WERI-Rb-1 (cell line): ENCODE measurements at regions not wholly inside any gene's neighbourhood (a gene's known extent, or its start where the extent isn't known, plus 50 kb on each side); places are given as distances from the start of the nearest gene placed in this dataset.

Experiments
- DNase-seq: peaks from one replicate; pipeline ENCODE4 v3.0.0-alpha.2; 2020
- H3K27ac ChIP-seq: fragments of 250-450 bp; sonication (Bioruptor Pico); 2 replicates; pipeline ENCODE4 v1.5.1; 2020; ENCODE audit warnings: mild to moderate bottlenecking, moderate library complexity
- H3K27me3 ChIP-seq: fragments of 250-450 bp; sonication (Bioruptor Pico); 2 replicates; pipeline ENCODE4 v1.5.1; 2021; ENCODE audit warnings: mild to moderate bottlenecking, low read depth, moderate library complexity; ENCODE audit not compliant: insufficient read depth, severe bottlenecking
- H3K36me3 ChIP-seq: fragments of 250-450 bp; sonication (Bioruptor Pico); 2 replicates; pipeline ENCODE4 v1.5.1; 2020; ENCODE audit warnings: mild to moderate bottlenecking, moderate library complexity
- H3K4me3 ChIP-seq: 2 replicates; pipeline ENCODE4 v1.5.1; 2011; ENCODE audit warnings: low read depth, mild to moderate bottlenecking, control low read depth, low read length
- H3K9me3 ChIP-seq: fragments of 250-450 bp; sonication (Bioruptor Pico); 2 replicates; pipeline ENCODE4 v1.5.1; 2021; ENCODE audit warnings: mild to moderate bottlenecking, moderate library complexity; ENCODE audit not compliant: severe bottlenecking
- TF ChIP-seq, protein P1 (sequence below): IDR thresholded peaks from 2 replicates; pipeline ENCODE4 v1.5.1; 2011; ENCODE audit warnings: low read depth, mild to moderate bottlenecking, control low read depth, inconsistent platforms, low read length

DNA sequence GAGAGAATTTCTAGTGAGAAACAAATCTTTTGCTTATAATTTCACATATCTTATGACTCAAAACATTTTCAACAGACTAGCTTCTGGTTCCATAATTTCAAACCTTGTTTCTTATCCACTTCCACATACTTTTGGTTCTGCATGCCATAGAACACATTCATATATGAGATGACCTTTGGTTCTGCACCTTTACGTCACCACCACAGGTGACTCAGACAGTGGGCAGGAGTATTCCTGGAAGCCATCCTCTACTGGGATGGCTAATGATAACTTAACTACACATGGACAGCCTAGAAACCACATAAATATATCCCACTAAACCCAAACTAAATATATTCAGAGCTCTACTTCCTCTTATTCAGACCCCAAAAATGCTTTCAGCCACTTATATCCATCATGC lies 133.3 kb downstream of the DCK start:
- Histone ChIP-seq H3K27me3 (no peaks in the 10 kb centered on the region), H3K9me3 (no peaks in the 10 kb centered on the region), H3K36me3 (no peaks in the 10 kb centered on the region), H3K27ac (no peak overlapping the region), H3K4me3 (no peak overlapping the region)
- TF ChIP-seq, protein P1, sequence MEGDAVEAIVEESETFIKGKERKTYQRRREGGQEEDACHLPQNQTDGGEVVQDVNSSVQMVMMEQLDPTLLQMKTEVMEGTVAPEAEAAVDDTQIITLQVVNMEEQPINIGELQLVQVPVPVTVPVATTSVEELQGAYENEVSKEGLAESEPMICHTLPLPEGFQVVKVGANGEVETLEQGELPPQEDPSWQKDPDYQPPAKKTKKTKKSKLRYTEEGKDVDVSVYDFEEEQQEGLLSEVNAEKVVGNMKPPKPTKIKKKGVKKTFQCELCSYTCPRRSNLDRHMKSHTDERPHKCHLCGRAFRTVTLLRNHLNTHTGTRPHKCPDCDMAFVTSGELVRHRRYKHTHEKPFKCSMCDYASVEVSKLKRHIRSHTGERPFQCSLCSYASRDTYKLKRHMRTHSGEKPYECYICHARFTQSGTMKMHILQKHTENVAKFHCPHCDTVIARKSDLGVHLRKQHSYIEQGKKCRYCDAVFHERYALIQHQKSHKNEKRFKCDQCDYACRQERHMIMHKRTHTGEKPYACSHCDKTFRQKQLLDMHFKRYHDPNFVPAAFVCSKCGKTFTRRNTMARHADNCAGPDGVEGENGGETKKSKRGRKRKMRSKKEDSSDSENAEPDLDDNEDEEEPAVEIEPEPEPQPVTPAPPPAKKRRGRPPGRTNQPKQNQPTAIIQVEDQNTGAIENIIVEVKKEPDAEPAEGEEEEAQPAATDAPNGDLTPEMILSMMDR: no peak
- DNase-seq: no peak

DNA sequence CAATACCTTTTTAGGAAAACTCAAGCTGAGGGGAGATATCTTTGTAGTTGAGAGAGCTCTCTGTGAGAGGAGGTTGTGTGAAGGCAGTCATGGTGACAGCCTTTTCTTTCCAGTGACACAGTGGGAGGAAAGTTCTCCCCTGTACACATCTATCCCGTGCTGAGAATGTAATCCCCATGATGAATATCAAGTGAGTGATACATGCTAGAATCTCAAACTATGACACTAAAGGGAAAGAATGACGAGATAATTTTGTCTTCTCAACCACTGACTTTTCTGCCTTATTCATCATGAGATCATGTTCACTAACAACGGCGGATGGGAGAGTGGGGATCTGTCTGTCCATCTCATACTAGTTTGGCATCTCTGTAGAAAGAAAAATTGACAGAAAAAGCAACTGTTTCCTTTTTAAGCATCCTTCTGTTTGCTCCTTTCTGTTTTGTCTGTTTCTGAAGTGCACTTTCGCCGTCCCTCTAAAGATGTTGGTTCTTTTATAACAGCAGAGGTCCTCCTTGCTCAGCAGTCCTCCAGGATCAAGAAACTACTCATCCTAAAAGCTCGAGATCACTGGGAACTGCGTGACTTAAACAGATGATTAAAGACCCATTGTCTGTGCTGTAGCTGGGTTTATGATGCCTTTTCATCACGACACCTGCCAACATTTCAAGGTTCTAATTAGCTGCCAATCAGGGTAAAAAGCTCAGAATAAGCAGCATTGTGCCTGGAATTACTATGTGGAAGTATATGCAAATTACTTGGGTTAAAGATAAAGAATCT lies 137.6 kb downstream of the DCK start:
- no peak overlapping the region for H3K27ac ChIP-seq
- peak; percentile 11 for DNase-seq

DNA sequence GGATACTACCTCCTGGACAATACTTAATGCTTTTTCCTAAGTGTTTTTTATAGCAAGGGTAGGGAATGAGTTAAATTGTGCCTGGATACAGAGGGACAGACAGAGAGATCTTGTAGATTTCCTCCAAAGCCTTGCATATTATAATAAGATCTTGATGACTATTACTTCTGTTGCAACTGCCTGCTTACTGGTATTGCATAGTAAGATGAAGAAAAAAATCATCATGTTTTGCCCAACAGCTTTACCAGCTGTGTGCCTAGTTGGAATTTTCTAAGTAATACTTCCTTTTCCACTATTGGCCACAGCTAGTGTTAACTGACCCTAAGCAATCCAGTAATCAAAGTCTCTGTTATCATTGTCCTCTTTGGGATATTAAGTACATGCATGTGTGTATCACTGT lies 139.0 kb downstream of the DCK start:
- Histone ChIP-seq H3K27me3 (no peaks in the 10 kb centered on the region), H3K4me3 (no peak overlapping the region), H3K27ac (no peak overlapping the region), H3K9me3 (no peaks in the 10 kb centered on the region), H3K36me3 (no peaks in the 10 kb centered on the region)
- TF ChIP-seq, protein P1: no peak
- DNase-seq: no peak

More for the DNA sequence above, 137.6 kb downstream of the DCK start:
- Histone ChIP-seq H3K36me3 (no peaks in the 10 kb centered on the region), H3K9me3 (no peaks in the 10 kb centered on the region), H3K27me3 (no peaks in the 10 kb centered on the region), H3K4me3 (no peak overlapping the region)
- TF ChIP-seq, protein P1: no peak

GRCh38 chr4:71133491-71133890 lies 140.0 kb downstream of the DCK start:
- Histone ChIP-seq H3K27me3 (no peaks in the 10 kb centered on the region), H3K27ac (no peak overlapping the region), H3K4me3 (no peak overlapping the region), H3K9me3 (no peaks in the 10 kb centered on the region), H3K36me3 (no peaks in the 10 kb centered on the region)
- DNase-seq: no peak
- TF ChIP-seq, protein P1: no peak

GRCh38 chr4:71136071-71136470 lies 142.6 kb downstream of the DCK start:
- Histone ChIP-seq H3K27ac (no peak overlapping the region), H3K9me3 (no peaks in the 10 kb centered on the region), H3K36me3 (no peaks in the 10 kb centered on the region), H3K27me3 (no peaks in the 10 kb centered on the region), H3K4me3 (no peak overlapping the region)
- TF ChIP-seq, protein P1: no peak
- DNase-seq: no peak

GRCh38 chr4:71138007-71138615 lies 144.7 kb downstream of the DCK start:
- TF ChIP-seq, protein P1: no peak
- no peaks in the 10 kb centered on the region for H3K36me3 ChIP-seq
- H3K9me3 ChIP-seq: no peaks in the 10 kb centered on the region
- no peak overlapping the region for H3K27ac ChIP-seq
- no peaks in the 10 kb centered on the region for H3K27me3 ChIP-seq
- no peak for DNase-seq
- H3K4me3 ChIP-seq: no peak overlapping the region
